CD14-positive monocyte (primary cell): ENCODE measurements at regions not wholly inside any gene's neighbourhood (a gene's known extent, or its start where the extent isn't known, plus 50 kb on each side); places are given as distances from the start of the nearest gene placed in this dataset.

Source experiments
- DNase-seq, 3 donors: peaks; one replicate each; pipeline ENCODE4 v3.0.0-alpha.2; 2011 to 2022
- H2AFZ ChIP-seq: 2 replicates; pipeline ENCODE4 v1.6.0; 2012; ENCODE audit warnings: mild to moderate bottlenecking, low read depth, low read length, inconsistent platforms; ENCODE audit not compliant: insufficient read depth, poor library complexity, severe bottlenecking
- H3K27ac ChIP-seq, 2 donors: 1 replicate in 1 of 2; 2 replicates in 1 of 2; pipeline ENCODE4 v1.5.1; 2012 to 2013; ENCODE audit warnings: low read length in 2 of 2, control low read depth in 1 of 2, inconsistent platforms in 1 of 2, low read depth in 1 of 2, mild to moderate bottlenecking in 1 of 2
- H3K27me3 ChIP-seq, 2 donors: one replicate each; pipeline versions ENCODE4 v1.6.0 to v1.6.1; 2011 to 2013; ENCODE audit warnings: low read length in 2 of 2; ENCODE audit not compliant: control insufficient read depth in 2 of 2, insufficient read depth in 2 of 2
- H3K36me3 ChIP-seq, 2 donors: replicated peaks in 1 of 2; 1 replicate in 1 of 2; 2 replicates in 1 of 2; pipeline versions ENCODE4 v1.5.1 to v1.6.1; 2012 to 2013; ENCODE audit warnings: low read length in 2 of 2, control low read depth in 1 of 2, inconsistent platforms in 1 of 2, mild to moderate bottlenecking in 1 of 2; ENCODE audit not compliant: insufficient read depth in 2 of 2, control insufficient read depth in 1 of 2
- H3K4me1 ChIP-seq, 2 donors: 1 replicate in 1 of 2; 2 replicates in 1 of 2; pipeline versions ENCODE4 v1.5.1 to v1.6.1; 2012 to 2013; ENCODE audit warnings: low read length in 2 of 2, control low read depth in 1 of 2, inconsistent platforms in 1 of 2, mild to moderate bottlenecking in 1 of 2, moderate library complexity in 1 of 2; ENCODE audit not compliant: insufficient read depth in 2 of 2, control insufficient read depth in 1 of 2
- H3K4me2 ChIP-seq: replicated peaks from 2 replicates; pipeline ENCODE3; 2012; ENCODE audit warnings: low read length, moderate library complexity, mild to moderate bottlenecking; ENCODE audit not compliant: poor library complexity, severe bottlenecking; ENCODE audit errors: extremely low read depth
- H3K4me3 ChIP-seq, 3 experiments: fragments of 200-600 bp in 1 of 3; sonication (generic) in 1 of 3; replicated peaks in 1 of 3; 1 replicate in 2 of 3; 2 replicates in 1 of 3; pipeline ENCODE4 v1.5.1; 2011 to 2013; ENCODE audit warnings: low read length in 3 of 3, mild to moderate bottlenecking in 3 of 3, control low read depth in 2 of 3, low read depth in 2 of 3, inconsistent platforms in 1 of 3, moderate library complexity in 1 of 3
- H3K79me2 ChIP-seq: 2 replicates; pipeline ENCODE4 v1.6.0; 2012; ENCODE audit warnings: mild to moderate bottlenecking, control low read depth, inconsistent platforms, low read length, moderate library complexity; ENCODE audit not compliant: insufficient read depth
- H3K9ac ChIP-seq: 2 replicates; pipeline ENCODE4 v1.6.0; 2017; ENCODE audit warnings: low read length, mild to moderate bottlenecking; ENCODE audit not compliant: insufficient read depth, poor library complexity, severe bottlenecking
- H3K9me3 ChIP-seq, 2 donors: replicated peaks in 1 of 2; 1 replicate in 1 of 2; 2 replicates in 1 of 2; pipeline versions ENCODE4 v1.5.1 to v1.6.1; 2012 to 2013; ENCODE audit warnings: low read length in 2 of 2, control low read depth in 1 of 2; ENCODE audit not compliant: control insufficient read depth in 1 of 2, insufficient read depth in 1 of 2
- H4K20me1 ChIP-seq: 2 replicates; pipeline ENCODE4 v1.6.0; 2012; ENCODE audit warnings: mild to moderate bottlenecking, low read length, control low read depth, moderate library complexity; ENCODE audit not compliant: insufficient read depth
- H3K27ac Mint-ChIP-seq, 7 donors: one replicate each; pipeline ENCODE4 v1.8.0; 2020; ENCODE audit warnings: mild to moderate bottlenecking in 7 of 7, mixed read lengths in 7 of 7, moderate library complexity in 6 of 7, inconsistent platforms in 2 of 7
- H3K27me3 Mint-ChIP-seq, 3 donors: one replicate each; pipeline ENCODE4 v1.8.0; 2021 to 2022; ENCODE audit warnings: low read depth in 3 of 3, mild to moderate bottlenecking in 3 of 3, mixed read lengths in 3 of 3, moderate library complexity in 3 of 3, inconsistent platforms in 1 of 3
- H3K36me3 Mint-ChIP-seq, 2 donors: one replicate each; pipeline ENCODE4 v1.8.0; 2020; ENCODE audit warnings: mixed read lengths in 2 of 2, inconsistent platforms in 1 of 2, mild to moderate bottlenecking in 1 of 2
- H3K4me1 Mint-ChIP-seq: one replicate; pipeline ENCODE4 v1.8.0; 2020; ENCODE audit warnings: mild to moderate bottlenecking, mixed read lengths
- H3K4me3 Mint-ChIP-seq, 2 donors: one replicate each; pipeline ENCODE4 v1.8.0; 2020; ENCODE audit warnings: mild to moderate bottlenecking in 2 of 2, mixed read lengths in 2 of 2, moderate library complexity in 1 of 2
- H3K9me3 Mint-ChIP-seq, 7 donors: one replicate each; pipeline ENCODE4 v1.8.0; 2020 to 2022; ENCODE audit warnings: mixed read lengths in 7 of 7, mild to moderate bottlenecking in 6 of 7, moderate library complexity in 6 of 7, inconsistent platforms in 2 of 7
- WGBS: methylation state at CpG from one replicate; pipeline ENCODE4 v1.1.5; 2013; ENCODE audit warnings: missing lambda C conversion rate; ENCODE audit not compliant: insufficient coverage; 5-methylcytosine and 5-hydroxymethylcytosine counted together
- intact Hi-C, 2 donors: fragments of 100-400 bp; cut with micrococcal nuclease; formaldehyde crosslinking; loops; one replicate each; pipeline versions ENCODE4 v1.15.0 to v1.15.1; 2023
- TF ChIP-seq, protein P1 (sequence below): fragments of 200-600 bp; IDR thresholded peaks from one replicate; pipeline ENCODE4 v1.8.0; 2022; ENCODE audit warnings: antibody characterized with exemption, mild to moderate bottlenecking

DNA sequence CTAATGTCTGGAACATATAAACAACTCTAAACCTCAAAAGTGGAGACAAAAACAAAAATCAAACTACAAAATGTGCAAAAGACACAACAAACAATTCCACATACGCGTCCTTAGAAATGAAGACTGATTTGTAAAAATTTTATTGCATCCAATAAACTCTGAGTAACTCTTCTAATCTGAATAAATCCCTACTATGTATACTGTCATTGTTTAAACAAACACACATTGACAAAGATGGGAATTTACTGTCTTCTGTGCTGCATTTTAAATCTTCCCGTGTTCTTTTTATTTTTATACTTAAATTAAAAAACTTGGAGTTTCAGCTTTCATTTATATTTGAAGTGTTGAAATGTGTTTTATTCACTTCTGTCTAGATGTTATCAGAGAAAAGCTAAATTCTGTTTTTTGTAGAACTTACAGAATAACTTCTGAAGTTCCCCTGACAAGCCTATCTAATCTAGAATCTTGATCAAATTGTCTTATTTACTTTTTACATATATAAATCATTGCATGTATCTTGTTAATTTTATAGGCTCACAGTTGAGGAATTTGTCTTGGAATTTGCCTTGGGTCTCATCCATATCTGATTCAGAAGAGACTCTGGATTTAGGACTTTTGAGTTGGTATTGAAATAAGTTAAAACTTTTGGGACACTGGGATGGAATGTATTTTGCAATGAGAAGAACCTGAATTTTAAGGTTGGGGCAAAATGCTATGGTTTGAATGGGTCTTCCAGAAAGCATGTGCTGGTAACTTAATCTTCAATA lies 2064.4 kb upstream of the C9orf72 start:
- DNase-seq = no peak
- no peaks in the 10 kb centered on the region for H4K20me1 ChIP-seq
- H3K4me3 Mint-ChIP-seq = no peak overlapping the region
- H3K27me3 ChIP-seq = no peaks in the 10 kb centered on the region
- H3K27me3 Mint-ChIP-seq = no peaks in the 10 kb centered on the region
- H3K36me3 Mint-ChIP-seq = no peaks in the 10 kb centered on the region
- no peaks in the 10 kb centered on the region for H3K4me1 ChIP-seq
- no peak overlapping the region for H3K9ac ChIP-seq
- no peak overlapping the region for H2AFZ ChIP-seq
- H3K4me3 ChIP-seq = no peak overlapping the region
- H3K4me1 Mint-ChIP-seq = no peaks in the 10 kb centered on the region
- no peaks in the 10 kb centered on the region for H3K9me3 ChIP-seq
- peaks cover 0 to 2% (median 0%) of the 10 kb centered on the region in 7 donors for H3K9me3 Mint-ChIP-seq
- no peak overlapping the region for H3K4me2 ChIP-seq
- no peaks in the 10 kb centered on the region for H3K79me2 ChIP-seq
- WGBS = no CpG with 5 or more reads among the region's 3 CpGs
- no peaks in the 10 kb centered on the region for H3K36me3 ChIP-seq
- no peak overlapping the region for H3K27ac ChIP-seq
- TF ChIP-seq, protein P1, sequence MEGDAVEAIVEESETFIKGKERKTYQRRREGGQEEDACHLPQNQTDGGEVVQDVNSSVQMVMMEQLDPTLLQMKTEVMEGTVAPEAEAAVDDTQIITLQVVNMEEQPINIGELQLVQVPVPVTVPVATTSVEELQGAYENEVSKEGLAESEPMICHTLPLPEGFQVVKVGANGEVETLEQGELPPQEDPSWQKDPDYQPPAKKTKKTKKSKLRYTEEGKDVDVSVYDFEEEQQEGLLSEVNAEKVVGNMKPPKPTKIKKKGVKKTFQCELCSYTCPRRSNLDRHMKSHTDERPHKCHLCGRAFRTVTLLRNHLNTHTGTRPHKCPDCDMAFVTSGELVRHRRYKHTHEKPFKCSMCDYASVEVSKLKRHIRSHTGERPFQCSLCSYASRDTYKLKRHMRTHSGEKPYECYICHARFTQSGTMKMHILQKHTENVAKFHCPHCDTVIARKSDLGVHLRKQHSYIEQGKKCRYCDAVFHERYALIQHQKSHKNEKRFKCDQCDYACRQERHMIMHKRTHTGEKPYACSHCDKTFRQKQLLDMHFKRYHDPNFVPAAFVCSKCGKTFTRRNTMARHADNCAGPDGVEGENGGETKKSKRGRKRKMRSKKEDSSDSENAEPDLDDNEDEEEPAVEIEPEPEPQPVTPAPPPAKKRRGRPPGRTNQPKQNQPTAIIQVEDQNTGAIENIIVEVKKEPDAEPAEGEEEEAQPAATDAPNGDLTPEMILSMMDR = no peak
- H3K27ac Mint-ChIP-seq = no peak overlapping the region
- intact Hi-C loops = no loop called here

DNA sequence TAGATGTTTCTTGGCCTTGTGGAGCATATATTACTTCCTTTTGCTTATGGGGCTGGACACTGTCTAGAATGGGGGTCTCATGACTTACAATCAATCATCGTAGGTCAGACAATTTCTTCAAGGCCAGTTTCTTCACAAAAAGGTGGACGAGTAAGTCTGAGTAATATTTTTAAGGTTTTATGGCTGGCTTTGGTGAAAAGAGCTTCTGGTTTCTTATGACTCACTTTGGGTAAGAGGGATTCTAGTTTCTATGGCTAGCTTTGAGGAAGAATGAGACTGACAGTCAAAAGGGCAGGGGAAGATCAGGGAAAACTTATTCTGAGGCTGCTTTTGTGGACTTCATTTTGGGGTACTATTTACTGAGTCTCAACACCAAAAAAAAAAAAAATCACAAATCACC lies 2067.2 kb upstream of the C9orf72 start:
- TF ChIP-seq, protein P1 = no peak
- Histone ChIP-seq H3K4me2 (no peak overlapping the region), H3K4me3 (no peak overlapping the region), H3K4me1 (no peaks in the 10 kb centered on the region), H3K9me3 (no peaks in the 10 kb centered on the region), H3K9ac (no peak overlapping the region), H3K79me2 (no peaks in the 10 kb centered on the region), H3K36me3 (no peaks in the 10 kb centered on the region), H2AFZ (no peak overlapping the region), H3K27ac (no peak overlapping the region), H4K20me1 (no peaks in the 10 kb centered on the region), H3K27me3 (no peaks in the 10 kb centered on the region)
- 89% methylated on average over 2 of the region's 2 CpGs for WGBS
- no peak for DNase-seq
- Mint-ChIP-seq H3K4me1 (no peaks in the 10 kb centered on the region), H3K27me3 (no peaks in the 10 kb centered on the region), H3K4me3 (no peak overlapping the region), H3K9me3 (peaks cover 0 to 2% (median 0%) of the 10 kb centered on the region in 7 donors), H3K36me3 (no peaks in the 10 kb centered on the region), H3K27ac (no peak overlapping the region)
- intact Hi-C loops = no loop called here
